ENCODE measurements at regions not wholly inside any gene's neighbourhood (a gene's known extent, or its start where the extent isn't known, plus 50 kb on each side); places are given as distances from the start of the nearest gene placed in this dataset.

DNA sequence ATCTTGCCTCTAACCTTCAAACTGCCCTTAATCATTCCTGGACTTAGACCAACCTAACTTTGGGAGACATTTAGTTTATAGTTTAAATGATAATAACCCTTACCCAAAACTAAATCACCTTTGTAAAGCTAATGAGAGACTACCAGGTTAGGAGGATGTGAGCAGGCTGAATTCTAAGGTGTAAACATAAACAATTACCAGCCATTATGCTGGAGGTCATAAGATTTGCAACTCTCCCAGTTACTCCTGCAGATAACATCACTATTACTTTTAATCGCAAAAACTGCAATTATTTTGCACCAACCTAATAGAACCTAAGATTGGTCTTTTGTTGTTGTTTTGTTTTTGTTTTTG is 86.5 kb upstream of the MSH6 start:
- TF ChIP-seq GATA3 (IDR thresholded peaks at IDR 0.05; ENCODE audit: low read depth, low read length), result no peak
- TF ChIP-seq GATA2 (IDR thresholded peaks at IDR 0.05; ENCODE audit: low read depth, low read length), result no peak

DNA sequence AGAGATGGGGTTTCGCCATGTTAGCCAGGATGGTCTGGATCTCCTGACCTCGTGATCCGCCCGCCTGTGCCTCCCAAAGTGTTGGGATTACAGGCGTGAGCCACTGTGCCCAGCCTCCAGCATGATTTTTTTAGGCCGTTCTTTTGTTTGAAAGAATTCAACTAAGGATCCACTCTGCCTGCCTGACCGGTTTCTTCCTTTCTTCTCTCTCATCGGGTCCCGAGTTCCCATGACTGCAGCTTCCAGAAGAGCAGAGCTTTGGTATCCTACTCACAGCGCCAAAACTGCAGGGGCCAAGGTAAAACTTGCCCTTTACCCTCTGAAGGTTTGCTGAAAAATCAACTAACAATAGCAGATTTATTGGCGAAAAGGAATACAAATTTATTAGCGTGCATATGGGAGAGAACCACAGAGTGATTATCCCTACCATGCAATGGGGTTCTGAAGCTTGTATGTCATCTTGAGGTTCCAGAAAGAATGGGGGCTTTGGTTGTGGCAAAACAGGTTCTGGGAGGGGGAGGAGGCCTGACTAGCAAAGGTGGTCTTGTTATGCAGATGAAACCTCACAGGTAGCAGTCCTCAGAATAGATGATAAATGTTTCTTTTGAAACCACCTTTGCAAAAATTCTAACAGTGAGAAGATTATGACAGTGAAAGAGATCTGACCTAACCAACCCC is 87.0 kb upstream of the MSH6 start:
- no peak for TF ChIP-seq GATA2 (IDR thresholded peaks at IDR 0.05; ENCODE audit: low read depth, low read length)
- TF ChIP-seq GATA3 (IDR thresholded peaks at IDR 0.05; ENCODE audit: low read depth, low read length), result no peak

DNA sequence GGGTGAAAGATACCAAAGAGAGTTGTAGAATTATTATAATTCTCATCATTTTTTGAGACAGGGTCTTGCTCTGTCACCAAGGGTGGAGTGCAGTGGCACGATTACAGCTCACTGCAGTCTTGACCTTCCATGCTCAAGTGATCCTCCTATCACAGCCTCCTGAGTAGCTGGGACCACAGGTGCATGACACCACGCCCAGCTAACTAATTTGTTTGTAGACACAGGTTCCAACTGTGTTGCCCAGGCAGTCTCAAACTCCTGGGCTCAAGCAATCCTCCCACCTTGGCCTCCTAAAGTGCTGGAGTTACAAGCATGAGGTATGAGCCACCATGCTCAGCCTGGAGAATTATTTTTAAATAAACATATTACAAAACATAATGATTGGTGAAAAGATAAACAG is 92.8 kb upstream of the MSH6 start:
- TF ChIP-seq GATA3 (IDR thresholded peaks at IDR 0.05; ENCODE audit: low read depth, low read length), result no peak
- TF ChIP-seq GATA2 (IDR thresholded peaks at IDR 0.05; ENCODE audit: low read depth, low read length), result no peak

DNA sequence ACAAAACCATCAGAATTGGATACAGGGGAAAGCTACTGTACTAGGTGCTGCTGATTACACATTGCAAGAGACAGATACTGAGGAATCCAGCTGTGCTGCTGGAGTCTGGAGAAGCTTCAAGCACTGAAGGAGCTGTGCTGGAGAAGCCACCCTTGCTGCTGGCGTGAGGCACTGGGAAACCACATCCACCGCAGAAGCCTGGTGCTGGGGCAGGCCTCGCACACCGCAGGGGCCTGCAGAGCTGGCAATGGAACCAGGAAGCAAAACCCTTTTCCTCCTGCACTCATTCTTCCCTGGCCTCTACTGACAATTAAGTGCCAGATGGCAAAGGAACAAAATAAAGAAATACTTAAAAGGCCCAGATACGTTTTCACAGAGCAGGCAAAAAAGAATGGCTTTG is 94.4 kb upstream of the MSH6 start:
- TF ChIP-seq GATA2 (IDR thresholded peaks at IDR 0.05; ENCODE audit: low read depth, low read length) (no peak), GATA3 (IDR thresholded peaks at IDR 0.05; ENCODE audit: low read depth, low read length) (no peak)

DNA sequence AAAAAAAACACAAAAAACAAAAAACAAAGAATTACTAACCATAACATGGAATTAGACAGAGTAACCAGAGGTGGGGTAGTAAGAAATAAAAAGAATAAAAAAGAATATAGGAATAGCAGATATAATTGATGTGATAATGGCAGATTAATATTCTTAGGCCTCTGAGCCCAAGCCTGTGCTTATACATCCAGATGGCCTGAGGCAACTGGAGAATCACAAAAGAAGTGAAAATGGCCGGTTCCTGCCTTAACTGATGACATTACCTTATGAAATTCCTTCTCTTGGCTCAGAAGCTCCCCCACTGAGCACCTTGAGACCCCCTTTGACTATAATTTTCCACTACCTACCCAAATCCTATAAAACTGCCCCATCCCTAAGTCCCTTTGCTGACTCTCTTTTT is 95.1 kb upstream of the MSH6 start:
- no peak for TF ChIP-seq GATA3 (IDR thresholded peaks at IDR 0.05; ENCODE audit: low read depth, low read length)
- TF ChIP-seq GATA2 (IDR thresholded peaks at IDR 0.05; ENCODE audit: low read depth, low read length), result no peak

DNA sequence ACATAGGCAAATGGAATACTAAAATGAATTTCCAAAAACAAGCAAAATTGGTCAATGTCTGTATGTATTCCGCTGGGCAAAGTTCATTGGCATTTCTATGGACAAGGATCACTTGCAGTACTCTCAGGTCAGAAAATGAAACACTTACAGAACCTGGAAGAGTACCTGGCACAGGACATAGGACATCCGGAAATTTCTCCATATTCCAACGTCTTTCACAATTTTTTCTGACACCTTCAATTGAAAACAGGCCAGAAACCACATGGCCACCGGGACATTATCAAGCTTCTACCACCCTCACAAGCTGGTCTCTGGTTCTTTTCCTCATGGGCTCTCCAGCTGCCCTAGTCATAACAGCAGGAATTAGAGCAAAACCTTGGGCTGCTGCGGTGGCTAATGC is 96.9 kb upstream of the MSH6 start:
- TF ChIP-seq GATA2 (IDR thresholded peaks at IDR 0.05; ENCODE audit: low read depth, low read length) (no peak), GATA3 (IDR thresholded peaks at IDR 0.05; ENCODE audit: low read depth, low read length) (no peak)

DNA sequence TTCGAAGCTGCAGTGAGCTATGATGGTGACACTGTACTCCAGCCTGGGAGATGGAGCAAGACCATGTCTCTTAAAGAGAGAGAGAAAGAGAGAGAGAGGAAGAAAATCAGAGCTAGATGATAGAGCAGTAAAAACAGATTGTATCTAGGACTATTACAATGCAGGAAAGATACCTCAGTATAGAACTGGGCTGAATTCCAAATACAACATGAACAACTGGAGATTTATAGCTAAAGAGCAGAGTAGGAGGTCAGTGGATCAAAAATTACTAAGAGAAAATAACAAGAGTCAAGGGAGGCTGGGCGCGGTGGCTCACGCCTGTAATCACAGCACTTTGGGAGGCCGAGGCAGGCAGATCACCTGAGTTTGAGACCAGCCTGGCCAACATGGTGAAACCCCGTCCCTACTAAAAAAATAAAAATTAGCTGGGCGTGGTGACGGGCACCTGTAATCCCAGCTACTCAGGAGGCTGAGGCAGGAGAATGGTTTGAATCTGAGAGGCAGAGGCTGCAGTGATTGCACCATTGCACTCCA is 100.7 kb upstream of the MSH6 start:
- no peak for TF ChIP-seq GATA2 (IDR thresholded peaks at IDR 0.05; ENCODE audit: low read depth, low read length)

DNA sequence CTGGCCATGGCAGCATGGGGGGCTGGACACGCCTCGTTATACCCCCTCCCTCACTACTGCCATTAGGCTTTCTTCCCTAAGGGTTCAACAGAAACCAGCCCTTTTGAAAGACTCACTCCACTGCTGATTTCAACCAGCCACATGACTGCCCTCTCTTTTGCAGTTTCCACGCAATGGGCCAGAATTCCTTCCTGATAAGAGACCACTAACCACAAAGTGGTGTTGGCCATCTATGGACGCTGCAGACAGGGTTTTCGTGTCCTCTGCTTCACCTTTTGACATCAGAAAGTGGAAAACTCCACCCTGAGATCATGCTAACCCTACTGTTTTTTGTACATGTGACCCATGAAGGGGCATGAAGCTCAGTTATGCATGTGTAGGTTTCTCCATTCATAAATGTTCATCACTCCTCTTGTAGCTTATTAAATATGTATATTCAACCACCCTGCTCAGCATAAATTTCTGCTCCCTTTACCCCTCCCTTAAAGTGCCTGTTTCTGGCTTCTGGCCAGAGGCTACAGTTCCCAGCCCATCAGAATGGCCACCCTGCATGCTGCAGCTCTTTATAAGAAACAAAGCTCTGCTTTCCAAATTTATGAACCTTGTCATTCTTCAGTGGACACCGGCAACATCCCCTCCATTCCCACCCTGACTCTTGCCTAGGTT is 105.6 kb upstream of the KCNK12 start:
- TF ChIP-seq GATA3 (IDR thresholded peaks at IDR 0.05; ENCODE audit: low read depth, low read length), result no peak
- no peak for TF ChIP-seq GATA2 (IDR thresholded peaks at IDR 0.05; ENCODE audit: low read depth, low read length)

DNA sequence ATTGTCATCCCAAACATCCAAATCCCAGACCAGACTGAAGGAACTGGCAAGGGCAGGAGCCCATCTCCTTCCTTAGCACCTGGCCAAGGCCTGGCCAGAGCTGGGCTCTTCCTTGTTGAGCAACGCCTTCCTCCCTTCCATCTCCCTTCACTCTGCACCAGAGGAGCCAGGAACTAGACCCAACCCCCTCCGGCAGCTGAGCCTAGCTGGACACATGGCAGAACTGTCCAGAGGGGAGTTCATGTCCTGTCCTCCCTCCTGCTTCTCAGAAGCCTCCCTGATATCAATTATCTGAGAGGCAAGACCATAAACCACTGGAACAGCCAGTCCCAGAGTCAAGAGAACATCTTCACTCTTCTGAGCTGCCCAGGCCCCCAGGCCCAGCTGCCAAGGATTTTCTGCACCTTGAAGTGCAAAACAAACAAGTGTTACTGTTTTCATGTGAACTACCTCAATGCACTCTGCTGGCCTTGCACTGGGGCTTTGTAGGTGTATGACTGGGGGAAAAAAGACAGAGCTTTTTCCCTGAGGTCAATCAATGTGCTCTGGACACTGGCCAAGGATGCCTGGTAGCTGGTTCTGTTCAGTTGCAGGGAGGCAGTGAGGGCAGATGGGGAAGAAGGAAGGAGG is 104.5 kb upstream of the KCNK12 start:
- TF ChIP-seq GATA3 (IDR thresholded peaks at IDR 0.05; ENCODE audit: low read depth, low read length), result no peak
- TF ChIP-seq GATA2 (IDR thresholded peaks at IDR 0.05; ENCODE audit: low read depth, low read length), result no peak

DNA sequence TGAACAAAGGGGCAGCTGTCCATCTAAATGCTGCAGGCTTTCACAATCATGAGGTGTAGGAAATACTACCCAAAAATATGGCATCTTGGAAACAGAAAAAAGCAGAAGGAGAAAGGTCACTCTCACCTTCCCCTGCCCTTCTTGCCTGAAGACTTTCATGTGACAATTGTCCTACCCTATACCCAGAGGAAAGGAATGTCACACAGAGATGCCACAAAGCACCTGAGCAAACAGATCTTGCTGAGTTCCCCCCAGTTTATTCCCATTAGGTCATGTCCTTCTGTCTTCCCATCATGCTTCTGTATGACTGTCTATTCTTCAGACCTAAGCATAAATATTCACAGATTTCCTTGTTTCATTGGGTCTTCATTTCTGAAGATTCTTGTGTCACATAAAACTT is 95.5 kb upstream of the KCNK12 start:
- no peak for TF ChIP-seq GATA3 (IDR thresholded peaks at IDR 0.05; ENCODE audit: low read depth, low read length)
- TF ChIP-seq GATA2 (IDR thresholded peaks at IDR 0.05; ENCODE audit: low read depth, low read length), result no peak

DNA sequence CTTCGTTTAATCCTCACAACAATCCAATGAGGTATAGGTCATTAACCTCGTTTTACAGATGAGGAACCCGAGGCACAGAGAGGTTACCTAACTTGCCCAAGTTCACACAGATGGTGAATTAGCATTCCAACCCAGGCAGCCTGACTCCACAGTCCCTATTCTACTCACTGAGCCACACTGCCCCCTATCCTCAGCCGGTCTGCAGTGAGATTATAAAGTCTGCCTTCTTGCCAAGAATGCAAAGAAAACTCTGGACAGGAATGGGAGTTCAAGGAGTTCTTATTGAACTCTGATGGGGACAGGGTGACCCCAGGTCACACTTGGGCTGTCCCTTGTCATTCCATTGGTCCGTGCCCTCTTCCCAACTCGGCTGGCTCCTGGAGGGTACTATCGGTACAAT is 94.0 kb upstream of the KCNK12 start:
- TF ChIP-seq GATA2 (IDR thresholded peaks at IDR 0.05; ENCODE audit: low read depth, low read length) (no peak), GATA3 (IDR thresholded peaks at IDR 0.05; ENCODE audit: low read depth, low read length) (no peak)

DNA sequence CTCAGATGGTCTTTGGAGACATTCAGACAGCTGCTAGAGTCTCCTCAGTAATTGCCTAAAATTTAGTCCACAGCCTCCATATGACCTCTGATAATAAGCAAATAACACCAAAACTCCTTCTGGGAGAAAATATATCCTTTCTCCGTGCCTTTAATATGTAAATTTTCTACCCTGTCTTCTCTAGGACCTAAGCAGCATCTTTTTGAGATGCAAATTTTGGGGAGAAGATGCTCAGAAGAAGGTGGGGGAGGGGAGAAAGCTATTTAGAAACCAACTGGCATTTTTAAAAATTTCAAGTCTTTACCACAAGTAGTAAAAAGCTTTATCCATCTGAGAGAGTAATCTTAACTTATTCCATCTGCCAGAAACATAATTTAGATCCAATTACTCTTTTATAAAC is 91.8 kb upstream of the KCNK12 start:
- no peak for TF ChIP-seq GATA2 (IDR thresholded peaks at IDR 0.05; ENCODE audit: low read depth, low read length)
- no peak for TF ChIP-seq GATA3 (IDR thresholded peaks at IDR 0.05; ENCODE audit: low read depth, low read length)

DNA sequence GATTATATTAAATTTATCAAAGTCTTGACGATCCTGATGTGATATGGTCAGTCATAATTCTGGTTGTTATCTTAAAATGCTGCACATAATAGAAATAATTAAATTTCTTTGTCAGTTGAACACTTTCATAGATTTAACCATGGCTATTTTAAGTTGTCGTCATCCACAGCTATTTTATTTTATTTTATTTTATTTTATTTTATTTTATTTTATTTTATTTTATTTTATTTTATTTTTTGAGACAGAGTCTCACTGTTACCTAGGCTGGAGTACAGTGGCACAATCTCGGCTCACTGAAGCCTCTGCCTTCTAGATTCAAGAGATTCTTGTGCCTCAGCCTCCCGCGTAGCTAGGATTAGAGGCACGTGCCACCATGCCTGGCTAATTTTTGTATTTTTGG is 90.5 kb upstream of the KCNK12 start:
- TF ChIP-seq GATA3 (IDR thresholded peaks at IDR 0.05; ENCODE audit: low read depth, low read length), result no peak
- no peak for TF ChIP-seq GATA2 (IDR thresholded peaks at IDR 0.05; ENCODE audit: low read depth, low read length)

DNA sequence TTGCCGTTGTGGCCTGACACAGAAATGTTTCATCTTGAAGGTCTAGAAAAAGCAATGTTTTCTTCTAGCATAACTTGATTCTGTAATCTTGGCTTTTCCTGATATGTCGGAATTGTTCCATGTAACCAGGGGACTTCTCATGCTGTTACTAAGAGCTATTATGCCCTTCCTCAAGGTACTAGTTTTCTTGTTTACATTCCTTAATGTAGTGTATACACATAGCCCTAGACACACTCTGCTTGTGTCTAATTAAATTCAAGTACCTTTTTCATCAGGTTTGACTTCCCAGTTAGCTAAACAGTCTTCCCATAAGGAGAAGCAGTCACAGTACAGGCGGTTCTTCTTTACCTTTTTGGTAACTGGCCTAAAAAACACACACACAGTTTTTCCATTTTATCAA is 89.4 kb upstream of the KCNK12 start:
- TF ChIP-seq GATA2 (IDR thresholded peaks at IDR 0.05; ENCODE audit: low read depth, low read length), result no peak
- TF ChIP-seq GATA3 (IDR thresholded peaks at IDR 0.05; ENCODE audit: low read depth, low read length), result no peak

Measured in SH-SY5Y (cell line).